ENCODE measurements at regions not wholly inside any gene's neighbourhood (a gene's known extent, or its start where the extent isn't known, plus 50 kb on each side); places are given as distances from the start of the nearest gene placed in this dataset.
"Not testable (repeated sequence)": the region's sequence is repeated elsewhere in the genome, so short reads cannot be mapped to it uniquely, and the experiment has no call there.

GRCh38 chr4:22596409-22596808 lies 80.5 kb upstream of the ADGRA3 start:
- DNase-seq (ENCODE audit: low read depth) = no peak
- TF ChIP-seq CTCF (IDR thresholded peaks at IDR 0.05; ENCODE audit: control insufficient read depth, insufficient read depth, low read depth, low read length, missing control alignments) = no peak
- H3K4me3 ChIP-seq (ENCODE audit: control insufficient read depth, low read depth, low read length) = no peak overlapping the region

- TF ChIP-seq CTCF (IDR thresholded peaks at IDR 0.05; ENCODE audit: control insufficient read depth, insufficient read depth, low read depth, low read length, missing control alignments) = no peak
- no peak for DNase-seq (ENCODE audit: low read depth)
Observed at GRCh38 chr4:22597471-22597870, 81.6 kb upstream of the ADGRA3 start.

GRCh38 chr4:22598113-22599047 lies 82.5 kb upstream of the ADGRA3 start:
- H3K4me3 ChIP-seq (ENCODE audit: control insufficient read depth, low read depth, low read length); DNase-seq (ENCODE audit: low read depth): not testable (repeated sequence)

More at GRCh38 chr4:22597471-22597870, 81.6 kb upstream of the ADGRA3 start:
- H3K4me3 ChIP-seq (ENCODE audit: control insufficient read depth, low read depth, low read length) = no peak overlapping the region

- not testable (repeated sequence) for H3K4me3 ChIP-seq (ENCODE audit: control insufficient read depth, low read depth, low read length); DNase-seq (ENCODE audit: low read depth)
Observed at GRCh38 chr4:22599228-22599928, 83.5 kb upstream of the ADGRA3 start.

GRCh38 chr4:22599929-22600432 lies 84.1 kb upstream of the ADGRA3 start:
- H3K4me3 ChIP-seq (ENCODE audit: control insufficient read depth, low read depth, low read length); DNase-seq (ENCODE audit: low read depth): not testable (repeated sequence)

- not testable (repeated sequence) for H3K4me3 ChIP-seq (ENCODE audit: control insufficient read depth, low read depth, low read length); DNase-seq (ENCODE audit: low read depth)
Observed at GRCh38 chr4:22601638-22602037, 85.8 kb upstream of the ADGRA3 start.

GRCh38 chr4:22607382-22607781 lies 85.4 kb upstream of the GBA3 start:
- TF ChIP-seq CTCF (IDR thresholded peaks at IDR 0.05; ENCODE audit: control insufficient read depth, insufficient read depth, low read depth, low read length, missing control alignments) = peak; percentile 75
- DNase-seq (ENCODE audit: low read depth) = peak; percentile 0
- H3K4me3 ChIP-seq (ENCODE audit: control insufficient read depth, low read depth, low read length) = no peak overlapping the region

GRCh38 chr4:22609951-22610525 lies 82.7 kb upstream of the GBA3 start:
- H3K4me3 ChIP-seq (ENCODE audit: control insufficient read depth, low read depth, low read length); DNase-seq (ENCODE audit: low read depth): not testable (repeated sequence)

GRCh38 chr4:22614114-22614513 lies 78.6 kb upstream of the GBA3 start:
- H3K4me3 ChIP-seq (ENCODE audit: control insufficient read depth, low read depth, low read length) = no peak overlapping the region
- DNase-seq (ENCODE audit: low read depth) = no peak
- no peak for TF ChIP-seq CTCF (IDR thresholded peaks at IDR 0.05; ENCODE audit: control insufficient read depth, insufficient read depth, low read depth, low read length, missing control alignments)

Measured in AG09309 (cell line).